ENCODE measurements at regions not wholly inside any gene's neighbourhood (a gene's known extent, or its start where the extent isn't known, plus 50 kb on each side); places are given as distances from the start of the nearest gene placed in this dataset.

DNA sequence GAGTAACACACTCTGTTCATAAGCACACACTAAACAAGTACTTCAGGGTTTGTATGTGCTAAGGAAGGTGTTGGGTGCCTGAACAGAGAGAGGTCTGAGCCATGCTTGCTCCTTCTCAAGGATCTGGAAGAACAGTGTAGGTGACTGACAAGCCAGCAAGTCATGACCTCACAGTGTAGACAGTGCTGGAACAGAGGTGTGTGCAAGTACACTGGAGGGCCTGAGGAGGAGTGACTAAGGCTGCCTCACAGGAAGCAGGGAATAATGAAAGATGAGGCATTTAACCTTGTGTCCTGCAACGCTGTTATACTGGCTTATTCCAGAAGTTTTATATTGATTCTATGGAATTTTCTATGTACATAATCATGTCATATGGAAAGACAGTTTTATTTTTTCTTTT lies 83.9 kb downstream of the TMEM174 start:
- TF ChIP-seq, protein P1, sequence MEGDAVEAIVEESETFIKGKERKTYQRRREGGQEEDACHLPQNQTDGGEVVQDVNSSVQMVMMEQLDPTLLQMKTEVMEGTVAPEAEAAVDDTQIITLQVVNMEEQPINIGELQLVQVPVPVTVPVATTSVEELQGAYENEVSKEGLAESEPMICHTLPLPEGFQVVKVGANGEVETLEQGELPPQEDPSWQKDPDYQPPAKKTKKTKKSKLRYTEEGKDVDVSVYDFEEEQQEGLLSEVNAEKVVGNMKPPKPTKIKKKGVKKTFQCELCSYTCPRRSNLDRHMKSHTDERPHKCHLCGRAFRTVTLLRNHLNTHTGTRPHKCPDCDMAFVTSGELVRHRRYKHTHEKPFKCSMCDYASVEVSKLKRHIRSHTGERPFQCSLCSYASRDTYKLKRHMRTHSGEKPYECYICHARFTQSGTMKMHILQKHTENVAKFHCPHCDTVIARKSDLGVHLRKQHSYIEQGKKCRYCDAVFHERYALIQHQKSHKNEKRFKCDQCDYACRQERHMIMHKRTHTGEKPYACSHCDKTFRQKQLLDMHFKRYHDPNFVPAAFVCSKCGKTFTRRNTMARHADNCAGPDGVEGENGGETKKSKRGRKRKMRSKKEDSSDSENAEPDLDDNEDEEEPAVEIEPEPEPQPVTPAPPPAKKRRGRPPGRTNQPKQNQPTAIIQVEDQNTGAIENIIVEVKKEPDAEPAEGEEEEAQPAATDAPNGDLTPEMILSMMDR (IDR thresholded peaks at IDR 0.05; ENCODE audit: low read length): no peak
- TF ChIP-seq EZH2phosphoT487 (IDR thresholded peaks at IDR 0.05; ENCODE audit: low read length) (no peak), EZH2 (optimal IDR thresholded peaks at IDR 0.05; ENCODE audit: low read depth, low read length) (no peak)

Data from MM.1S (cell line).